AG09319 (cell line): ENCODE measurements at regions not wholly inside any gene's neighbourhood (a gene's known extent, or its start where the extent isn't known, plus 50 kb on each side); places are given as distances from the start of the nearest gene placed in this dataset.

Experiments used
- DNase-seq: peaks from one replicate; pipeline ENCODE4 v3.0.0-alpha.2; 2010; ENCODE audit warnings: low read depth; ENCODE audit errors: extremely low read depth
- CTCF ChIP-seq: IDR thresholded peaks from 2 replicates; pipeline ENCODE4 v1.5.1; 2011; ENCODE audit warnings: low read depth, mild to moderate bottlenecking, inconsistent platforms, low read length, moderate library complexity

- TF ChIP-seq CTCF: no peak
- no peak for DNase-seq
Observed at GRCh38 chr9:108483676-108484075, 372.1 kb downstream of the ACTL7B start.

GRCh38 chr9:108479989-108480652 is 375.7 kb downstream of the ACTL7B start:
- DNase-seq: no peak
- no peak for TF ChIP-seq CTCF

GRCh38 chr9:108478431-108479332 is 377.1 kb downstream of the ACTL7B start:
- TF ChIP-seq CTCF: no peak
- peak; percentile 43 for DNase-seq

DNA sequence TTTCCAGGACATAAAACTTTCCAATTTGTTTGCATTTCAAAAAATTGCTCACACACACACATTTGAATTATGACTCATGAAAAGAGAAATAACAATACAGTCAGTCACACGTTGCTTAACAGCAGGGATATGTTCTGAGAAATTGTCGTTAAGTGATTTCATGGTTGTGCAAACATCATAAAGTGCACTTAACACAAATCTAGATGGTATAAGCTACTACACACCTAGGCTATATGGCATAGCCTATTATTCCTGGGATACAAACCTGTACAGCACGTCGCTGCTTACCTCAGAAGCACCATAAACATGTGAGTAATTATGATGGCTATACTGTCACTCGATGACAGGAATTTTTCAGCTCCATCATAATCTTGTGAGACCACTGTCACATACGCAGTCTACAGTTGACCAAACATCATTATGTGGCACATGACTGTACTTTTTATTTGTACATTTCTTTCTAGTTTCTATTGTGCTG is 378.2 kb downstream of the ACTL7B start:
- no peak for TF ChIP-seq CTCF

GRCh38 chr9:108476574-108476973 is 379.2 kb downstream of the ACTL7B start:
- no peak for TF ChIP-seq CTCF
- no peak for DNase-seq

More for the DNA sequence above, 378.2 kb downstream of the ACTL7B start:
- DNase-seq: peak; percentile 39

DNA sequence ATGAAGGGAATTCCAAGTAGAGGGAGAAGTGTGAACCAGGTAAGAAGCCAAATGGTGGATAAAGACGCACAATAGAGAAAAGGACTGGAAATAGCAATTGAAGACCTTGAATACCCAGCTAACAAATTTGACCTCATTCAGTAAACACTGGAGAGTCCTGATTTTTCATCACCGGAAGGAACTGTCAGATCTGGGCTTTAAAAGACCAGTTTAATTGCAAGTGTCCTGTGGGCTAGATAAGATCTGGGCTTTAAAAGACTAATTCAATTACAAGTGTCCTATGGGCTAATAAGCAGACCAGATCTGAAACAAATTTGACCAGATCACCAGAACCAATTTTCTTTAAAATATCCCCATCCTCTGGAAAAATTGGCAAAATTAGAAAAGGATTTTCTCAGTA is 380.0 kb downstream of the ACTL7B start:
- DNase-seq: no peak
- no peak for TF ChIP-seq CTCF

GRCh38 chr9:108474356-108474755 is 381.4 kb downstream of the ACTL7B start:
- DNase-seq: no peak
- no peak for TF ChIP-seq CTCF
